ENCODE measurements at regions not wholly inside any gene's neighbourhood (a gene's known extent, or its start where the extent isn't known, plus 50 kb on each side); places are given as distances from the start of the nearest gene placed in this dataset.

DNA sequence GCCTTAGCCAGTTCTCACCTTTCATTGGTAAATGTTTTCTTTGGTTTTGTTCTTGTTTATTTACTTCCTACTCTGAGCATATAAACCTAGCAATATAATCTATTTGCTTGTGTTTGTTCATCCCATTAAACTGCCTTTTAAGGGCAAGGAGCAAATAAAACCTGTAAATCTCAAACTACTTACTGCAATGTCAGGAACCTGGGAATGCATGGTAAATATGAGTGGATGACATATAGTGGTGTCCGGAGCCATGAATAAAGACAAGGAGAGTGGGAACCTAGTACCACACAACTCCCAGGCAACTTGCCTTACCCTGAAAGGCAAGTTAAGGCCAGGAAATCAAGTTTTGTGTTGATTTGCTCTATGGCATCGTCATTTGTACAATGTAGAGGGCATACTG lies 1133.7 kb upstream of the NCAM2 start:
- Histone ChIP-seq H3K4me1 (ENCODE audit: control insufficient read depth, extremely low read depth, insufficient read depth, low read length) (no peaks in the 10 kb centered on the region), H2AFZ (ENCODE audit: low read depth, low read length) (no peak overlapping the region), H3K9ac (replicated peaks; ENCODE audit: extremely low read depth, insufficient read depth, low read length) (no peak overlapping the region), H3K27ac (ENCODE audit: insufficient read depth, low read depth, low read length) (no peak overlapping the region), H3K79me2 (ENCODE audit: control insufficient read depth, insufficient read depth, low read length) (no peaks in the 10 kb centered on the region), H4K20me1 (replicated peaks; ENCODE audit: control insufficient read depth, extremely low read depth, insufficient read depth, low read length) (no peaks in the 10 kb centered on the region), H3K36me3 (ENCODE audit: control insufficient read depth in 2 of 2, extremely low read depth in 1 of 2, insufficient read depth in 2 of 2, low read length in 2 of 2) (no peaks in the 10 kb centered on the region), H3K9me3 (replicated peaks; ENCODE audit: control insufficient read depth, insufficient read depth, low read length) (no peaks in the 10 kb centered on the region), H3K4me2 (ENCODE audit: insufficient read depth, low read length) (no peak overlapping the region), H3K4me3 (replicated peaks in 1 of 3; ENCODE audit: insufficient read depth in 1 of 3, low read depth in 1 of 3, low read length in 3 of 3) (no peak overlapping the region), H3K27me3 (ENCODE audit: control insufficient read depth in 2 of 2, insufficient read depth in 2 of 2, low read length in 2 of 2) (no peaks in the 10 kb centered on the region), H3K9me1 (replicated peaks; ENCODE audit: control insufficient read depth, extremely low read depth, insufficient read depth, low read length) (no peaks in the 10 kb centered on the region)
- ChIA-PET POLR2A (no interaction called here), CTCF (no interaction called here)
- no peak for TF ChIP-seq JUN (IDR thresholded peaks at IDR 0.05; ENCODE audit: borderline replicate concordance, insufficient read depth, insufficient read length, low read depth)
- TF ChIP-seq EZH2 (IDR thresholded peaks at IDR 0.05; ENCODE audit: borderline replicate concordance, low read depth, low read length, severe bottlenecking): no peak
- no peak for TF ChIP-seq POLR2A (IDR thresholded peaks at IDR 0.05; ENCODE audit: low read depth, low read length)
- TF ChIP-seq, protein P1, sequence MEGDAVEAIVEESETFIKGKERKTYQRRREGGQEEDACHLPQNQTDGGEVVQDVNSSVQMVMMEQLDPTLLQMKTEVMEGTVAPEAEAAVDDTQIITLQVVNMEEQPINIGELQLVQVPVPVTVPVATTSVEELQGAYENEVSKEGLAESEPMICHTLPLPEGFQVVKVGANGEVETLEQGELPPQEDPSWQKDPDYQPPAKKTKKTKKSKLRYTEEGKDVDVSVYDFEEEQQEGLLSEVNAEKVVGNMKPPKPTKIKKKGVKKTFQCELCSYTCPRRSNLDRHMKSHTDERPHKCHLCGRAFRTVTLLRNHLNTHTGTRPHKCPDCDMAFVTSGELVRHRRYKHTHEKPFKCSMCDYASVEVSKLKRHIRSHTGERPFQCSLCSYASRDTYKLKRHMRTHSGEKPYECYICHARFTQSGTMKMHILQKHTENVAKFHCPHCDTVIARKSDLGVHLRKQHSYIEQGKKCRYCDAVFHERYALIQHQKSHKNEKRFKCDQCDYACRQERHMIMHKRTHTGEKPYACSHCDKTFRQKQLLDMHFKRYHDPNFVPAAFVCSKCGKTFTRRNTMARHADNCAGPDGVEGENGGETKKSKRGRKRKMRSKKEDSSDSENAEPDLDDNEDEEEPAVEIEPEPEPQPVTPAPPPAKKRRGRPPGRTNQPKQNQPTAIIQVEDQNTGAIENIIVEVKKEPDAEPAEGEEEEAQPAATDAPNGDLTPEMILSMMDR (IDR thresholded peaks at IDR 0.05; ENCODE audit: extremely low read depth in 1 of 2, insufficient read depth in 1 of 2, low read depth in 1 of 2, low read length in 2 of 2): no peak
- TF ChIP-seq POLR2AphosphoS5 (IDR thresholded peaks at IDR 0.05; ENCODE audit: insufficient read depth, low read depth, low read length): no peak
- TF ChIP-seq, protein P2, sequence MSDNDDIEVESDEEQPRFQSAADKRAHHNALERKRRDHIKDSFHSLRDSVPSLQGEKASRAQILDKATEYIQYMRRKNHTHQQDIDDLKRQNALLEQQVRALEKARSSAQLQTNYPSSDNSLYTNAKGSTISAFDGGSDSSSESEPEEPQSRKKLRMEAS (IDR thresholded peaks at IDR 0.05; ENCODE audit: insufficient read depth, insufficient read length): no peak
- TF ChIP-seq MYC (IDR thresholded peaks at IDR 0.05; ENCODE audit: low read depth, low read length): no peak
- no peak for TF ChIP-seq GATA2 (IDR thresholded peaks at IDR 0.05; ENCODE audit: insufficient read depth, insufficient read length, low read depth, low read length)
- no peak for TF ChIP-seq FOS (IDR thresholded peaks at IDR 0.05; ENCODE audit: borderline replicate concordance, insufficient read depth, low read length)
- no peak for DNase-seq (ENCODE audit: low read depth, low spot score)
- dilution Hi-C loops (cut with MboI; ENCODE audit: extremely low pct_ligation_motif_present, low sequenced_read_pairs) (no loop called here), intact Hi-C loops (cut with micrococcal nuclease) (no loop called here)
- BruUV-seq (replicated peaks): no TSS peak
- FAIRE-seq: no peak

Measured in endothelial cell of umbilical vein (primary cell).